NCI-H446 treated with DMSO at 0.1 percent for 48 hours (cell line): ENCODE measurements at regions not wholly inside any gene's neighbourhood (a gene's known extent, or its start where the extent isn't known, plus 50 kb on each side); places are given as distances from the start of the nearest gene placed in this dataset.
"Not testable (repeated sequence)": the region's sequence is repeated elsewhere in the genome, so short reads cannot be mapped to it uniquely, and the experiment has no call there.

ENCODE experiments used
- DNase-seq: peaks from one replicate; lab custom pipeline; 2025; lab: John Stamatoyannopoulos, UW

DNA sequence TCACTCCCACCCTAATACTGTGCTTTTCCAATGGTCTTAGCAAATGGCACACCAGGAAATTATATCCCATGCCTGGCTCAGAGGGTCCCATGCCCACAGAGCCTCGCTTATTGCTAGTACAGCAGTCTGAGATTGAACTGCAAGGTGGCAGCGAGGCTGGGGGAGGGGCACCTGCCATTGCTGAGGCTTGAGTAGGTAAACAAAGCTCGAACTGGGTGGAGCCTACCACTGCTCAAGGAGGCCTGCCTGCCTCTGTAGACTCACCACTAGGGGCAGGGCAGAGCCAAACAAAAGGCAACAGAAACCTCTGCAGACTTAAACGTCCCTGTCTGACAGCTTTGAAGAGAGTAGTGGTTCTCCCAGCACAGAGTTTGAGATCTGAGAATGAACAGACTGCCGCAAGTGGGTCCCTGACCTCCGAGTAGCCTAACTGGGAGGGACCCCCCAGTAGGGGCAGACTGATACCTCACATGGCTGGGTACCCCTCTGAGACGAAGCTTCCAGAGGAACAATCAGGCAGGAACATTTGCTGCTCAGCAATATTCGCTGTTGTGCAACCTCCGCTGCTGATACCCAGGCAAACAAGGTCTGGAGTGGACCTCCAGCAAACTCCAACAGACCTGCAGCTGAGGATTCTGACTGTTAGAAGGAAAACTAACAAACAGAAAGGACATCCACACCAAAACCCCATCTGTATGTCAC, 150.7 kb upstream of the FOXA2 start:
- DNase-seq = not testable (repeated sequence)

DNA sequence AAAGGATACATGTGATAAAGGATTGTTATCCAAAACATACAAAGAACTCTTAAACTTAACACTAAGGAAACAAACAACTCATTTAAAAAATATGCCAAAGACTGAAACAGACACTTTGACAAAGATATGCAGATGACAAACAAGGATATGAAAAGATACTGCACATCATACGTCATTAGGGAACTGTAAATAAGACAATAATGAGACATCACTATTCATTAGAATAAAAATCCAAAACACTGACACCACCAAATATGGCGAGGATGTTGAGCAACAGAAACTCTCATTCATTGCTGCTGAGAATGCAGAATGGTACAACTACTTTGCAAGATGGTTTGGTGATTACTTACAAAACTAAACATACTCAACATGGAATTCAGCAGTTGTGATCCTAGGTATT, 156.5 kb upstream of the FOXA2 start:
- no peak for DNase-seq

DNA sequence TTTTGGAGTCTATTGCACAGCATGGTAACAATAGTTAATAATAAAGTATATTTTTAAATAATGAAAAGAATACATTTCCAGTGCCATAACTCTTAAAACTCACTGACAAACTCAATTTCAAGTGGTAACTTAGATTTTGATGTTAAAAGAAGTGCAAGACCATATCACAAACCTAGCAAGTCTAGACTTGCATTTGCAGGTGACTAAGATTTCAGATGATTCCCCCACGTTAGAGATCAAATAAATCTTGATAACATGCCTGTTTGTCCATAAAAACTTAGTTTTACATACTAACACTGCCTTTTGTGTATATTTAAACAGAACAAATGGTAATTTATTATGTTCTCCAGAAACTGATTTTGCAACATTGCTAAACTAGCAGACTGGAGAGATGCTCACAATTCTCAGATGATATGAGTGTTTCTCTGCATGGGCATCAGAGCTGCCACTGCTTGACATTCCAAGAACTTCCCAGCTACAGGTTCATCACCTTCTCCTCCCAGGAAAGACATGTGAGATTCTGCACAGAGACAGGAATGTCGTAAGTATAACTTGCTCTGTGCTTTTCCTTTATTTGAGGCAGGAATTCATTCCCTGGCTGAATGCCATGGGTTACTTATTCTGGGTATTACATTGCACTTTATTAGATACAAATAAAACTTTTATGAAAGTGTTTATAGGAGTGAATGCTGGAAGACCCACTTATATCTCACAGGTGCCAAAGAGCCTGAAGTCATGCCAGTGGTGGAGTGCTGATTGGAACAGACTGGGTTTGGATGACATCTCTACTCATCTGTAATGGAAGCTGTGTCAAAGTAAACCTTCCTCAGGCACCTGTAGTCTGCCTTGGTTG, 160.2 kb upstream of the FOXA2 start:
- DNase-seq = no peak

DNA sequence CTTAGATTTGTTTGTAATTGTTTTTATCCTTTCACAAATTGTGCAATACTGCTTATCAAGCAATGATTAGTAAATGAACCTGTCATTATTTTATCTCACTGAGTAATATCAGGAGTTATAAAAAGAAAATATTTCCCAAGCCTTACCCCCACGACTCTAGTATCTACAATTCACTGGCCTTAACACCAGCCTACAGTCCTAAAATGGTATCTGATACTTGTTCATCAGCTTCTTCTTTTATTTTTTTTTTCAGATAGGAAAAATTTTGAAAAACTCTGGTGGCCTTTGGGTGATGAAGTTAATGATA, 160.8 kb upstream of the FOXA2 start:
- no peak for DNase-seq

DNA sequence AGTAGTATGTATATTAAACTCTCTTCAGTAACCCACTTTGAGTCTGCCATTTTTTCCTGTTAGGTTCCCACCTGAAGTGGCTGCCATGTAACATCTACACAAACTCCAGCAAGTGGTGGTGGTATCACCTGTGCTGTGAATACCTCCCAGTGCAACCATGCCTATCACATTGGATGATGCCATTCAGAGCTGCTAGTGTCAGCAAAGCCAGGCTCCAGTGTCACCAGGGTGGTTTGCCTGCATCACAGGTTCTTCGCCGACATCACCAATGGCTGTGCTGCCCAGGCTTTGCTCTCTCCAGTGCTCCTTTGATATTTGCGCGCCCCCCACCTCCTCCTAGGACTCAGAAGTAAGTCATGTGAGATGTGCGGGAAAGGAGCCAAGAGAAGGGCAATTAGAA, 162.6 kb upstream of the FOXA2 start:
- no peak for DNase-seq

DNA sequence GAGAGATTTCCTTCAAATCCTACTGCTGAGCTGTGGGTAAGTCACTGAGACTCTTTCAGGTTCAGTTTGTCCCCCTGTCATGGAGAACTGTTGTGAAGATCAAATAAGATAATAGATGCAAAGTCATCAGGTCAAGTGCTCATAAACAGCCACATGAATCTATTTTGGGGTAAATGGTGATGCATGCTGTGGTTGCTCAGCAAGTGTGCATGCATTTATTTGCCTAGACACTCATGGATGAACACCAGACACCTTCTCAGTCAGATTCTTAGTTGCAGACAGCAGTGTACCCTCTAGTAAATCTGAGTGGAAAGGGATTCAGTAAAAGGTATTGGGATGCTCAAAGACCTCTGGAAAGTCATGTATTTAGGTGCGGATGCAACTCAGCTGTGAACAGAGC, 168.0 kb upstream of the FOXA2 start:
- no peak for DNase-seq

DNA sequence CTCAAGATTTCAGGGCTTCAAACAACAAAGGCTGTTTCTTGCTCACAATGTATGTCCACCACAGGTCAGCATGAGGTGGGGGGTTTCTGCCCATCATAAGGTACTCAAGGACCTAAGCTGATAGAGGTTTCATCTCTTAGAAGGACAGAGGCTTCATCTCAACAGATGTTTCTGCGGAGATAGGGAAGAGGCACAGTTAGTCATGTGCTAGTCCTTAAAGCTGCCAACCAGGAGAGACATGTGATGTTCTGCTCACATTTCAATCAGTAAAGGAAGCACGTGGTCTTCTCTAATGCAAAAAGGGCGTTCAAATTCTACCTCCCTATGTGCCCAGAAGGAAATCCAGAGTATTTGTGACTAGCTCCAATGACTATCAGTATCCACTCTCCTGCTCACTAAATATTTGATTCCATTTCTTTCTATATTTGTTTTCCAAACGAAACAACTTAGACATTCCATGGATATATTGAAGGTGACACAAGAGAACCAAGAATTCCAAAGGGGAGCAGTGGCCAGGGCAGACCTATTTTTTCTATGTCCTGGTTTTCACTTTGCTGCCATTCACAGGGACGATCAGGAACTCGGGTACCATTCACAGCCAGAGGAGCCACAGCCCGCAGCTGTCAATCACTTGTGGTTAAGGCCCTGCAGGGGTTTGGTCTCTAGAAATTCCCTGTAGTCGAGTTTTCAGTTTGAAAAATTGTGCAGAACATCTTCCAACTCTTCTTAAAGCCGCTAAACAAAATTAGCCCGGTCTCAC, 173.2 kb upstream of the FOXA2 start:
- no peak for DNase-seq

DNA sequence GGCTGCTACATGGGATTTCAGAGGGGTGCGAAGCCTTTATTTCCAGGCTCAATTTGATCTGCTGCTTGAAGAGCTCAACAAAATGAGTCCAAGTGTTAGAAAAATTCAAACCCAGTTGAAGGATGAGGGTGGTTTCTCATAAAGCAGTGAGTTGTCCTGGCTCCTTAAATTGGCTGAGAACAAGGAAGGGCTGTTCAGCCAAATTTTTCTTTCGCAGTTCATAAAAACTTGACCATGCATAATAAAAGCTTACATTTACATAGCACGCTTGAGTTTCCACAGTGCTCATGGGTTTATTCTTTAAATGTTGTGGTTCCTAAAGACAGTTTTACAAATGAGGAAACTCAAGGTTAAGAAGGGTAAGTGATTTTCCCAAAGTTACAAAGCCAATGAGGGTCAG, 174.4 kb upstream of the FOXA2 start:
- no peak for DNase-seq

DNA sequence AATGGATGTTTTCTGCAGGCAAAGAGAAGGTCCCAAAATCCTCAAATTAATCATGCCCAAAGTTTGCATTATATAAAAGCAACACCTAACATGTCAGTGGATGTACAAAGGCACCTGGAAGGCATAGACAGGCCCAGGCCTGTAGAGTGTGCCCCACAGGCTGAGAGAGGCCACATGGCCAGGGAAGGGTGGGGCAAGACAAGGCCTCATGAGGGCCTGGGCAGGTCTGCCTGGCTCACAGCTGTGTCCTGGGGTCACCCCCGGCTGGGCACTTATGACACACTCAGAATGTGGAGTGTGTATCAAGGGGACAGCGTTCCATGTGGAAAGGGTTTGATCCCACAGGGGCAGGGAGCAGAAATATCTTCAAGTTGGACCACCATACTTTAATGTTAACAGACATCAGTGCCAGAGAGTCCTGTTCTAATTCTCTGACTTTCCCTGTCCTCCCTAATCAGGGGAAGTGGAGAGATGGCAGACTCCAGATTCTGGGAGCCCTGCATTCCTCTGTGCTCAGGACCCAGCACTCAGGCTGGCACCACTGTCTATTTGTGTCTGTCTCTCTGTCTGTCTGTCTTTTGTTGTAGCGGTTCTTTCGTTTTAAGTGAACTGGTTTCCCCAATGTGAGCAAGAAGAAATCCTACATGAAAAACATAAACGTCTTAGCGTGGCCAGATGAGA, 178.3 kb upstream of the FOXA2 start:
- no peak for DNase-seq

DNA sequence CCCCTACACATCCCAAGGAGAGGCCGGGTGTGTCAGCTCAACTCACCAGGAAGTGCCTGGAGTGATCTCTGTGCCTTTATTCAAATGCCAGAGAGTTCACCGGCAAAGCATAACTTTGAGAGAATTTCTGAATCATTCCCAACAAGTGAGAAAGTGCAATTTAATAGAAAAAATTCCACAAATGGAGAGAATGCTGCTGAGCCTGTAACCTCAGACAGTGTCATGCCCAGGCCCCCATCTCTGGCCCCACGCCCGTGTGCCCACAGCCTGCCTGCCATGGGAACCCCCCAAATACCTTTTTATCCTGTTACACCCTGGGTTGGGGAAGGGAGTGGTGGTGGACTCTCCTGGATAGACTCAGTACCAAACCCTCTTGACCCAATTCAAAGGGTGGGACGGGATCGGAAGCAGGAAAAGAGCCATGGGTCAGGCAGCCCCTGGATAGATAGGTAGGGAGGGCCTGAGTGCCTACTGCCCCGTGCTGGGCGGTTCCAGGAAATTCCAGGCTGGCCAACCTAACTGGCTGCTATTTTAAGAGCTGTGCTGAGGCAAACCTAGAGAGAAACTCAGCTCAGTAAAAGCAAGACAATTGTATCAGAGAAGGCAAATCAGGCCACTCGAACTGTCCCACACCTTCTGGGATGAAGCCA, 179.0 kb upstream of the FOXA2 start:
- no peak for DNase-seq

DNA sequence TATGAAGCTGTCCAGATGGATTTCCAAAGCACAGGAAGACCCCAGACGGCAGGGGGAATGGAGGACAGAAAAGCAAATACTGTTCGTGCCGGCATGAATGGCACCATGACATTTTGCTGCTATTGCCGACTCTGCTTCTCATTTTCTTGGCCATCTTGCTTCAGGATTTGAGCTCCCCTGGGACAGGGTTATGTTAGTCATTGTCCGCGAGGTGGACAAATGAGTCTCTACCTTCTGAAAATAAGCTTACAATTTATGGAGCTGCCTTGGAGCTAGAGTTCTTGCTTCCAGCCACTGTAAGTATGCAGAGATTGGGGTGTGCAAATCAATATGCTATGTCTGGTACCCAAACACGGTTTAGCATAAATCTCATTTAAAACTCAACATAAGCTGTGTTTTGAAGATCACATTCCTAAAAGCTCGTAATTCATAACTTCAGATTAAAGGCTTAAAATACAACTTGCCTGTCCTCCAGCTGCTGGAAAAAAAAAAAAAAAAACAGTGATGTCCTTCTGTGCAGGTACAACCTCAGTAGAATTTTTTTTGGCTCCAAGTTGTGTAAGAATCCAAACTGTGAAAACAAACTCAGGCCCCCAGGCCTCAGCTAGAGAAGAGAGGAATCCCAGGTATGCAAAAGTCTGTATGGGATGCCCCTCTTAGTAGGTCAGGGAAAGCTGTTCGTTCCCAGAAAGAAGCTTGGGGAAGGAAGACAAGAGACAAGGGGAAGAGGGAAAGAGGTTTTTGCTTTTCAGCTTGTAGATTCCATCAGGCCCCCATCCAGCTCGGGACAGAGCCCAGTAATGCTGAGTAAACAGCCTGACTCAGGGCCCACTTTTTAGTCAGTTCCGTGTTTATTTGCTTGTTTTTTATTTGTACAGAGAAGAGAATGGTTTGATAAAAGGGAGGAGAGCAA, 184.2 kb upstream of the FOXA2 start:
- DNase-seq = no peak

DNA sequence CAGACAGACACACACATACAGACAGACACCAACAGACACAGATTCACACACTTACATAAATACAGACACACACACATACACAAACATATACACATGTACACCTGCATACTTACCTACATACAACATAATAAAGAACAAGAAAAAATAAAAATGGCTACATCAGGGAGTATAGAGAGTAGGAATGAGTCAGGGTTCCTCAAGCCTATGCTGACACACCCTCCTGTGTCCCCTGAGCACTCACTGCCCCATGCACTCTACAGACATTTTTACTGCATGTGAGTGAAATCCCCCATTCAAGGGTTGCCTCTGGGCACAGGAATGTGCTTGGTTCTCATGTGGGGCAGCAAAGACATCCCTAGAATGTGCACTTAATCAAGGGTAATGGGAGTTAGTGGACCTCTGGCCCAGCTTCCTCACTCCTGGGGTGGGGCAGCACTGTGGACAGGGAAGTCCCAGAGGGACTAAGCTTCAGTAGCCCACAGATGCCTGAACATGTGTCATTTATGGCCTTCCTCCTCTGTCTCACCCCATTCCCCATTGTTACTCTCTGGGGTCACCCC, 185.9 kb upstream of the FOXA2 start:
- DNase-seq = no peak

DNA sequence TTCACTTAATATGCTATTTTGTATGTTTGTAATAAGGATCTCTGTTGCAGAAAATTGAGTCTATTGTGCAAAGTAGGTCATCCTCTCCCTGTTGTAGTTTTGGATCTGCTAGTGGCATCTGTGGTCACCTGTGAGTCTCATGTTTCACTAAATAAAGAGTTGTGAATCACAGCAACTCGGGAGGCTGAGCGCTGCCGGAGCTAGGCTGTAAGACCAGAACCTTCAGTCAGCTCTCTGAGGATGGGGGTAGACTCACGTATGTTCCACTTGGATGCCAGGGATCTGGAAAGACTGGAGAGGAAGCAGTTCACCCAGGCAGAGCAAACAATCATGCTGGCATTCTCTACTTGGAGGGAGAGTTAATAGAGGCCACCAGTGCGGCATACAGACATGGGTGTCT, 187.3 kb upstream of the FOXA2 start:
- no peak for DNase-seq

DNA sequence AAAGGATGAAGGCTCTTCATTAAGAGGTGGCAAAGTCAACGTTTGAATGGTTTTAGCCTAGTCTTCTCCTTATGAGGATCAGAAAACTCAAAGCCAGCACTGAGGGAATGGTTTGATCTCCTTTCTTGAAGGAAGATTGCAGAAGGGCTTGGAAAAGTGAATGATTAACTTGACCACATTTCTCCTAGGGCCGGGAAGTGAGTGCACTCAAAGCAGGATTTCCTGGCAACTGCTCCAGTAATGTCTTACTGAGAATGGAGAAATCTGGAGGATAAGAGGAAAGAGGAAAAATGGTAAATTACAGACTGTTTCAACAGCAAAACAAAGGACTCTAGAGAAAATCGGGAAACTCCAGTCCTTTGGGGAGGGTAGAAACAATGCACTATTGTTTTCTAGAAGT, 189.0 kb upstream of the FOXA2 start:
- no peak for DNase-seq

DNA sequence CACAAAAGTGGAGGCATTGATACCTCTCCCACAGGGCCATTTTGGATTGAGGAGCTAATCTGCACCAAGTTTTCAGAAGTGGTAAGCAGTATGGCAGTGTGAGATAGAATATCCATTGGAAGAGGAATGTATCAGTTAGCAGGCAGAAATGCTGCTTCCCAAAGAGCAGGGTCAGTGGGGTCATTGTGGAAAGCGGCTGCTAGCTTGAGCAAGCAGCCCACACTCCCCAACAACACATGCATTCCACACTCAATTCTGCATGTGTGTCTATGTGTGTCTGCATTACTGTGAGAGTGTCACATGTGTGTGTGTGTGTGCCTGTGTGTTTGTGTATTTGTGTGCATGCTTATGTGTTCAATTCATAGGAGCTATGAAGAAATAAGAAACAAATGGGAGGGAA, 190.9 kb upstream of the FOXA2 start:
- no peak for DNase-seq

DNA sequence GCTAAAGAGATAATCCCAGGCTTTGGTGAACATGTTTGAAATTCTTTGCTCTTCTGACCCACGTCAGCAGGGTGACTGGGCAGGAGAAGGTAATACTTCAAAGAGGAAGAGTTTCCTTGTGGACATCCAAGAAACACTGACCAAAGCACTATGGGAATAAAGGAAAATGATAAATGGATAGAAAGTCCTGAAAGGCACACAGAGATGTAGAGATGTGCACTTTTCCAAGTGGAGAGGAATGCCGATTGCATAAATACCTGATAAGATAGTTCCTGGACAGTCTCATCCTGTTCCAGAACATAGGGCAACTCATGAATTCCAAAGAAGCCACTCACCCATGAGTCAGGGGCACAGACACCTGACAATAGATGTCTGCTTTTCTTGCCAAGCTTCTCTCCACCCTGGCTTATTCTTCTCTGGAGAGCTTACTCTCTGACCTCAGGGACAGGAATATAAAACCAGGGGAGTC, 191.3 kb upstream of the FOXA2 start:
- DNase-seq = no peak

DNA sequence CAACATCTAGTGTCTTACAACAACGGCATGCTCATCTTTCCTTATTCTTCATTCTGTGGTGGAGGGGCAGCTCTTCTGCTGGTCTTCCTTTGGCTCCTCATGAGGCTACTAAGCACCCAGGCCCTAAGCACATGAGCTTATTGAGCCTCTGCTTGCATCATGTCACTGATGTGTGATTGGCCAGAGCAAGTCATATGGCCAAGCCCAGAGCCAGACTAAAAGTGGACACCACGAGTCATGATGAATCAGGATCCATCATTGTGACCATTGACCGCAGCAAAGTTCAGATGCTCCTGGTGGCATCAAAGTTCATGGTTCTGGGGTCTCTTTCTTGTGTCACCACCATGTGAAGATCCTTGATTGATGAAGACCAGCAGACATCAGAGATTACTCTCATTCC, 192.0 kb upstream of the FOXA2 start:
- DNase-seq = no peak

DNA sequence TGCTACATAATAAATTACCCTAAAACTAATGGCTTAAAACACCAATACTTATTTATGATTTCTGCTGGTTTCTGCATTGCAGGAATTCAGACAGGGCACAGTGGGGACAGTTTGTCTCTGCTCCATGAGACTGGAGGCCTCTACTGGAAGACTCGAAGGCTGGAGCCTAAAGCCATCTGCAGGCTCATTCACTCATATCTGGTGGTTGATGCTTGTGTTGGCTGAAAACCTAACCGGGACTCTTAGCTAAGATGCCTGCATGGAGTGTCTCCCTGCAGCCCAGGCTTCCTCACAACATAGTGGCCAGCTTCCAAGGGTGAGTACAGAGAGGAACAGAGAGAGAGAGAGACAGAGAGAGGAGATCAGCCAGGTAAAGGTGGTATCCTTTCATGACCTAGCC, 195.5 kb upstream of the FOXA2 start:
- DNase-seq = no peak

DNA sequence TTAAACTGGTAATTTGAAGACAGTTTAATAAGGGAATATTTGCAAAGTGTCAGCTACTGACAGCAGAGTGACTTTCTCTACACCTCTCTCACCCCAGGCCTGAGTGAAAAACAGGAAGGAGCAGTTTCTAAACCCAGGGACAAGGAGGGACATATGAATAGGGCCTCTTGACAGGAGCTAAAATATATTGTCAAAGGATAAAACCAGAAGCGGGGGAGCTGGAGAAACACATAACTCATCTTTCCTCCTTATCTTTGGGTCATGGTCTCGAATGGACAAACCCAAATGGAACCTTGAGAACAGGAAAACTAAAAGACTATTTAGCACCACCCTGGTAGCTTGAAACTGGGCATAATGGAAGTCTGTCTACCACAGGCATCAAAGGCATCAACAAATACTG, 197.5 kb upstream of the FOXA2 start:
- DNase-seq = no peak

DNA sequence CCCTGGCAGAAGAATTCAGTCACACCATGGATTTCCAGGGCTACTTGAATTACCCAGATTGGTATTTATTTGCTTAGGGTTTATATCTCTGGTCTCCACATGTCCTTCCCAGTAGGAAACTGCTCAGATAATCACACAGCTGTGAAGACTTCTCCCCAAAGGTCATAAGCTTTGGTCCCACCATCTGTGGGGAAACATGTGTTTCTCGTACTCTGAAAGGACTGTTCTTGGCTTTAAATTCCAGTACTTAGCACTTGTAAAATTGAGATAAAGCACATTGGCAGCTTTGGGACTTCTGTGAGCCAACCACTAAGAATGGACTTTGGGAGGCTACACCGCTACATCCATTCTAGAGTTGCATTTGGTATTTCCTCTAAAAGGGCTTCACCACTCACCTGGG, 205.3 kb upstream of the FOXA2 start:
- DNase-seq = no peak

DNA sequence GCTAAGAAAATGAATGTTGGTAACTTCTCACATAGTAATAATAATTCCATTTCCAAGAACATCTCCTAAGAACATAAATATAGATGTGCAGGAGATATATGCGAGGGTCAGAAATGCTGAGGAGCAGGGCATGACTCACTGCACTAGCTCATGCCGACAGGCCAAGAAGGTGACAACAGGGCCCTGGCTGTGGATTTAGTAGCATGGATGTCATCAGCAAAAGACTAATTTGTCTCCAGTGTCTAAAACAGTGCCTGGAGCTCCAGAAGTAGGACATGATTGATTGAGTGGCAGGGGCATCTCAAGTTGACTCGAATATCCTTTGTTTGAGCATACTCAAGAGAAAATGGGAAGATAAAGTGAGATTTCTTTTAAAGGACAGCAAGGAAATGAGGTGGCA, 207.0 kb upstream of the FOXA2 start:
- DNase-seq = no peak
